DND-41 (cell line): ENCODE measurements at regions not wholly inside any gene's neighbourhood (a gene's known extent, or its start where the extent isn't known, plus 50 kb on each side); places are given as distances from the start of the nearest gene placed in this dataset.

Source experiments
- CTCF ChIP-seq: IDR thresholded peaks from 2 replicates; pipeline ENCODE4 v1.5.1; 2012; ENCODE audit warnings: borderline replicate concordance, low read length, moderate library complexity, mild to moderate bottlenecking; ENCODE audit not compliant: poor library complexity, severe bottlenecking; ENCODE audit errors: extremely low read depth
- EZH2 ChIP-seq: IDR thresholded peaks from 3 replicates; pipeline ENCODE4 v1.6.1; 2012; ENCODE audit warnings: borderline replicate concordance, low read depth, mild to moderate bottlenecking, moderate library complexity, low read length, inconsistent platforms; ENCODE audit not compliant: severe bottlenecking

GRCh38 chr9:103474156-103474555 is 479.0 kb downstream of the CYLC2 start:
- TF ChIP-seq CTCF (no peak), EZH2 (no peak)
